Stimulated activated CD8-positive, alpha-beta memory T cell treated with anti-CD3 and anti-CD28 coated beads, Interleukin-7, amount 100 ng/mL, for 4 hours (primary cell): ENCODE measurements at regions not wholly inside any gene's neighbourhood (a gene's known extent, or its start where the extent isn't known, plus 50 kb on each side); places are given as distances from the start of the nearest gene placed in this dataset.

ENCODE experiments used
- DNase-seq, 2 donors: peaks; one replicate each; pipeline ENCODE4 v3.0.0-alpha.2; 2020; ENCODE audit warnings: low read depth in 2 of 2

DNA sequence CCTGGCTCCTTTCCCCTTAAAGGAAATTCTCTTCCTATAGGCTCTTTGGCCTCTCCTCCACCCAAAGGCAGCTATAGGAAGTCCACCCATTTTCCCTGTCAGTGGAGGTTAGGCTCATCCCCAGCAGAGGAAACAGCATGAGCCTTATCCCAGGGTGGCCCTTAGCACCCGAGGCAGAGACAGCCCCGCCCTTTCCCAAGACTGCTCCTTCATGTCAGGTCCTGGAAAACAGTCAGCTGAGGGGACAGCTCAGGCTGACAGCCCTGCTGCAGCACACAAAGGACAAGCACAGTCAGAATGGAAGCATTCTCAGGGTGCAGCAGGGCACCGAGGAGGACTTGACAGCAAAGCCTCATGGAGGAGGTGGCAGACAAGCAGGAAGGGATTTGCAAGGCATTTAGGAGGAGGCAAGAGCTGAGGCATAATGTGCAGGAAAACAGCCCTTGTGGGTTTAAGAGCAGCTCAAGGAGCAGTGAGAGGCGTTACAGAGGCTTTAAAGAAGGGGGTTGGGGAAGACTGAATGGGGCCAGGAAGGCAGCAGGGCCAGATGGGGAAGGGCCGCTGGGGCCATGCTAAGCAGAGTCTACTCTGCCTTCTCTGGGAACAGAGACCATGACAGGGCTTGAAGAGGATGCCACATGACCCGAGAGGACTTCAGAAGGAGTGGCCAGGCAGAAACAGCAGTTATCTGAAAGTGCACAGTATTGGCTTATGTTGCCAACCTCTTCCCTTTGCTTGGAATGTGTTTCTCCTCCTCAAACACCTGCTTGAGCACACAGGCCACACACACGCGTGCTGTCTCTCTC is 216.6 kb downstream of the SH3BP4 start:
- no peak for DNase-seq

GRCh38 chr2:235170016-235170415 is 218.2 kb downstream of the SH3BP4 start:
- DNase-seq = no peak

DNA sequence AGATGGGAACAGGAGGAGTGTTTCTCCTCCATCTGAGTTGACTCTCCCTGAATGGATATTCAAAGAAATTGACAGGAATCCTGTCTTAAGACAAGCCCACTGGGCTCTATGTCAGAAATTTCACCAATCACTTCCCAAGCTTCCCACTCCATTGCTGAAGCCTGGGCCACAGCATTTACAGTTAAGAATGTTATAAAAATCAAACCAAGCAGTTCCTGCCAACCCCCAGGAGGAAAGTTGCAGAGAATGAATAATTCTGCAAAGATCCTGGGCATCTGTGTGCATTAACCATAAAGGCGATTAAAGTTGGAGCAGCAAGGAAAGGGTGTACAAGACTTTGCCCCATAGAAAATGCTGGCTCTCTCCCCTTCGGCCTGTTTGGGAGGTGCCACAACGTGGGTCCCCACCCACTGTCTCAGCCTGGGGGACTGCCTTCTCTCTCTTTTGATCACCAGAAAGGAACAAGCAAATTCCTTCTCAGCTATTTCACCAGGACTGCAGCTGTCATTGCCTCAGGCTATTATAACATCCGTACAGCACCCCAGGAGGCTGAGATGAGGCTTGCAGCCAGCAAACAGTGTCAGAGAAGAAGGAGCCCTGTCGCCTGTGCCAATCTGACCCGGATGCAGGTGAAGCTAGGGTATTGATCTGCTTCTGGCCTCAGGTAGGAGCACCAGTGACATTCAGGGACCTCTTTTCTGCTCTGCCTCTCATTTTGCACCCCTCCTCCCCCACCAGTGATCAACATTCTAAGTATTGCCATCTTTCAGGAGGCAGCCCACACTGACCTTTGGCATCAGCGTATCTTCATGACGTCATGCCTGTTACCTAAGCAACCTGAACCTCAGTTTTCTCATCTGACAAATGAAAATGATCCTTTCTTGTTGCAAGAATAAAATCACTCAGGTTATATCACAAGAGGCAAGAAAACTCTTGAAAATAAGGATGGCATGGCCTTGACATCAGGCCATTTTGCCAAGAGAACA is 219.0 kb downstream of the SH3BP4 start:
- DNase-seq = no peak

GRCh38 chr2:235171550-235172031 is 219.8 kb downstream of the SH3BP4 start:
- DNase-seq = no peak

DNA sequence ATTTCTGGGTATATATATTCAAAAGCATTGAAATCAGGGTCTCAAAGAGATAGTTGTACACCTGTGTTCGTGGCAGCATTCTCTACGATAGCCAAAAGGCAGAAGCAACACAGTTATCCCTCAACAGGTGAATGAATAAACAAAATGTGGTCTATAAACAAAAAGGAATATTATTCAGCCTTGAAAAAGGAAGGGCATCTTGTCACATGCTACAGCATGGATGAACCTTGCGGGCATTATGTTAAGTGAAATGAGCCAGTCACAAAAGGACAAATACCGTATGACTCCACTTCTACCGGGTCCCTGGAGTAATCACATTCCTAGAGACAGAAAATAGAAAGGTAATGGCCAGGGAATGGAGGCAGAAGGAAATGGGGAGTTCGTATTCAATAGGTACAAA is 228.8 kb downstream of the SH3BP4 start:
- no peak for DNase-seq

DNA sequence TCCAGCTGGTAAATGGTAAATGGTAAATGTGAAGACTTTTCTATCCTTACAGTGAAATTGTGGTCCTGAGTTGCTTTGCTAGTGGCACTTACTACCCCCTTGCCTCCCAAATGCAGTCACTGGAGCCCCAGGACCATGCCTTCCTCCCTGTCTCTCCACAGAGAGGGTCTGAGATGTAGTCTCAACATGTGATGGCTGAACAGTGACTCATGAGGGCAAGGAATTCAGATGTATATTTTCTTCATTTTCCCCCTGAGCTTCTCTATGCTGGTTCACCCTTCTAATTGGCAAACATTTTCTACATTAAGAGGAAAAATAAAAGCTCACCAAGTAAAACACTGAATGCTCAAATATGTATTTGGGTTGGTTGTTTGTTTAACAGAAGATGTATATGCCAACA is 232.0 kb downstream of the SH3BP4 start:
- no peak for DNase-seq

- no peak for DNase-seq
Observed at GRCh38 chr2:235187806-235188205, 236.0 kb downstream of the SH3BP4 start.

- DNase-seq = no peak
Observed at GRCh38 chr2:235191486-235191885, 239.7 kb downstream of the SH3BP4 start.

GRCh38 chr2:235191978-235192377 is 240.2 kb downstream of the SH3BP4 start:
- no peak for DNase-seq

- DNase-seq = no peak
Observed at GRCh38 chr2:235194351-235194750, 242.5 kb downstream of the SH3BP4 start.

DNA sequence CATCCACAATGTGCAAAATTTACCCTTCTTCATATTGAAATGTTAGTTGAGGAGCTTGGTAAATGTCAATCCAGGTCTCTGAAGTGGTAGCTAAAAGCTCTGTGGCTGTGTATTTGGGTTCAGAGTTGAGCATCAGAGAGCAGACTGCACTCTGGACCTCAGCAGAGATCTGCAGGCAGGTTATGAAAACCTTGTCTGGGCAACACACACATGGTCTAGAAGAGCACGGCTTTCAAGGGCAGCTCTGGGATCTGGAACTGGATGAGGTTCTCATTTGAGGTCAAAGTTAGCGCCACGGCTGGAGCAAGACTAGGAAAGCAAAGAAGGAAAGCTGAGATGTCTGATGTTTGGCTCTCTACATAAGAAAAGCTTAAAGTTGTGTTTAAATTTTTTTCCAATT is 243.0 kb downstream of the SH3BP4 start:
- DNase-seq = no peak

DNA sequence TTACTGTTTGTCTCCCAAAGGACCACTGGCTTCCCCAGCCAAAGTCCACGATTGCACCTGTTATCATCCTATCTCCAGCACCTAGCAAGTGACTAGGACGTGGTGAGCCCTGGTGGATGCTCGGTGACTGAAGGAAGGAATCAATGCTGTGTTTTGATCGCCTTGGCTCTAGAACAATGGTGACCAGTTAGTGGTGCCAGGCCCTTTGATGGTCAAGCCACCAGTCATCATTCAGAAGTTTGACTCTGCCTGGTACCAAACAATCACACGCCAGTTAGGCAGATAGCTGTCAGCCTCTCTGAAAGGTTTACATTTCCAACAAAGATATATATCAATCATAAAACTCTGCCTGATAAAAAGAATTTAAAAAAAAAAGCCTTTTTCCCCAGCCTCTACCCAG is 244.1 kb downstream of the SH3BP4 start:
- DNase-seq = no peak

- DNase-seq = no peak
Observed at GRCh38 chr2:235199128-235199527, 247.3 kb downstream of the SH3BP4 start.

DNA sequence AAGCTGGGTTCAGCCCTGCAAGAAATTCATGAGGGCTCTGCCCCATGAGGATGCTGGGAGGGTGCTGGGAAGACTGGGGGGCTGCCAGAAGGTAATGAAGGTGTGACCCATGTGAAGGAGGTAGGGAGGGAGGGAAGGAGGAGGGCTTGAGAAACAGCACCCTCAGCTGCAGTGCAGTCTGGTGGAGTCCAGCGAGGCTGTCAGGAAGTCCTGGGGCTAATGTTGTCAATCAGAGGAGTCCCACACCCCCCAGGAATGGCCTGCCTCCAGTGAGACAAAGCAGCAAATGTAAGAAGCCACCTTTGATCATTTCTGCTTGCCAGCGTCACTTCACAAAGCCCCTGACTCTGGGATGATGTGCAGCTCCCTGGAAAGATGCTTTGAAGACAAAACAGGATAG is 248.4 kb downstream of the SH3BP4 start:
- DNase-seq = no peak

DNA sequence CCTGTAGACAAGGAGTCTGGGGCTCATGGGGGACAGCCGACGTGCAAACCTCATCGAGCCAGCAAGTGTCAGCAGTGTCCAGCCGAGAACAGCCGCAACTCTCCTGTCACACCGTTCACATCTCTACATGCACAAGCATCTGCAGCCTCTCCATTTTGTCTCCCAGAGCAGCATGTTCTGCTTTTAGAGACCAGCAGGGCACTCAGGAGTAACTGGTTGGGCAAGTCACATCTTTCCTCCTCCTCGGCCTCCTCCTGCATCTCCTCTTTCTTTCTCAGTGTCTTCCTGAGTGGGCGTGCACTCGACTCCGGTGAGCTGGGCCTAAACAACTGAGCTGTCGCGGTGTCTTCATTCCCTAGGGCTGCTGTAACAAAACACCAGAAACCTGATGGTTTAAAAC is 249.9 kb downstream of the SH3BP4 start:
- DNase-seq = no peak

DNA sequence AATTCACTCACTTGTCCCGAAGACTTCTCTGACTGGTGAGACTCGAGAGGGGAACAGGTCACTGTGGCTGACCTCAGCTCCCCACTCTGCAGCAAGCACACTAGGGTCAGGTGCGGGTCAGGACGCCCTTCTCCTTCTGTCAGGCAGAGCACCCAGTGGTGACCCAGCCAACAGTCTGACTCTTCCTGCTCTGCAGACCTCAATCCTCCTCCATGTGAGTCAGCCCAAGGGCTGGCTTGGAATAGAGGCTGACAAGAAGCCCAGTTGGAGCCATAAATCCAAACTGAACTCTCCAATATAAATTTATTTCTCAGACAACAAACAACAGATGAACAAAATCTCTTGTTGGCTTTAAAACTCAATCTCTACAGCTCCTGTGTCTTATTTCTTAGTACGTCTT is 253.1 kb downstream of the SH3BP4 start:
- no peak for DNase-seq

- DNase-seq = no peak
Observed at GRCh38 chr2:235206399-235206798, 254.6 kb downstream of the SH3BP4 start.

- DNase-seq = no peak
Observed at GRCh38 chr2:235206980-235207579, 255.3 kb downstream of the SH3BP4 start.

DNA sequence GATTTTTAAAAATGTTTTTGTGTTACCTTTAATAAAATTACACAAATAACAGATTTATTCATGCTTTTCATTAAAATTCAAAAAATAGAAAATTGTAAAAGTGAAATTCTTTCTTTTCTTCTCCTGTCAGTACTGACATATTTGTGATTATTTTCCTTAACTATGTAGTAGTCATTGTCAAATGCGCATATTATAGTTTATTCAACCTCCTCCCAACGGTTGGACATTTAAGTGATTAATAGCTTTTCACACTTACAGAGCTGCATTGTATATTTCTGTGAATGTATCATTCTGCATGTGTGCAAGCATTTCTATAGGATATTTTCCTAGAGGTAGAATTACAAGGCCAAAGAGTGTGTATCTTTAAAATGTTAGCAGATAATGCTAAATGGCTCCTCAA is 259.2 kb downstream of the SH3BP4 start:
- DNase-seq = no peak

DNA sequence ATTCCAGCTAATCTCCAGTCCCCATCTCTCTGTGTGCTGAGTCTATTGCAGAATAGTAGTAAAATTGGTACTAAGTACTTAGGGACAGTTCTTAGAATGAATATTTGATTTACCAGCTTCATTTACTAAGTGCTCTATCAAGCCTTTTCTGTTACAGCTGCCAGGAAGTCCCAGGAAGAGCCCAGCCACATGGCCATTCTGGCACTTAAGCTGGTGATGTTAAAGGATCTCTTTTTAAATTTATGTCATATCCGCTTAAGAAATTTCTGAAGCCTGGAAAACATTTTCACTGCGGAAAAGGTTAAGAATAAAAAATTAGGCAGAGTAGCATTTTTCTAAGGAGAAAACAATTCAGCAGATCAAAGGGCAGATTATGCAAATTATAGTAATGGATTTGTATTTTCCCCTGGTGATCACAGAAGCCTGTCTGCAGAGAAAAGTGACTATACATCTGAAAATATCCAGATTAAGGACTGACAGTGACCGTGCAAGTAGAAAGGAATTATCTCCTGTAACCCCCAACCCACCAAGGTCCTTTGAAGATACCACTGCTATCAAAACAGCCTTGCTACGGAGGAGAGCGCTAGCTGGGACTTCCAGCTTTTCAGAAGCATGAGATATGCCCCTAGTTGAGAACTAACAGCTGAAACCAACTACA is 260.8 kb downstream of the SH3BP4 start:
- no peak for DNase-seq

GRCh38 chr2:235215248-235215647 is 263.4 kb downstream of the SH3BP4 start:
- DNase-seq = no peak

GRCh38 chr2:235216901-235217300 is 265.1 kb downstream of the SH3BP4 start:
- DNase-seq = no peak
